22Rv1 (cell line): ENCODE measurements at regions not wholly inside any gene's neighbourhood (a gene's known extent, or its start where the extent isn't known, plus 50 kb on each side); places are given as distances from the start of the nearest gene placed in this dataset.
A peak's percentile ranks its signal among the peaks of the same experiment; 100 is the strongest.

ENCODE experiments used
- H3K27ac ChIP-seq: fragments of 450-650 bp; 2 replicates; pipeline ENCODE4 v1.5.1; 2017
- CTCF ChIP-seq: fragments of 450-650 bp; IDR thresholded peaks from 2 replicates; pipeline ENCODE4 v1.5.1; 2017; ENCODE audit warnings: mild to moderate bottlenecking
- ZFX ChIP-seq: fragments of 450-650 bp; IDR thresholded peaks from 2 replicates; pipeline ENCODE4 v1.6.1; 2017; ENCODE audit warnings: antibody characterized with exemption, borderline replicate concordance

- TF ChIP-seq ZFX (no peak), CTCF (no peak)
- no peak overlapping the region for H3K27ac ChIP-seq
Measured at GRCh38 chr7:136245327-136246004, 268.3 kb upstream of the MTPN start.

- TF ChIP-seq ZFX (no peak), CTCF (no peak)
- H3K27ac ChIP-seq = no peak overlapping the region
Measured at GRCh38 chr7:136234040-136234439, 256.9 kb upstream of the MTPN start.

- no peak overlapping the region for H3K27ac ChIP-seq
- TF ChIP-seq CTCF (no peak), ZFX (no peak)
Measured at GRCh38 chr7:136230210-136230609, 253.1 kb upstream of the MTPN start.

- TF ChIP-seq ZFX (no peak), CTCF (no peak)
- H3K27ac ChIP-seq = no peak overlapping the region
Measured at GRCh38 chr7:136229790-136230189, 252.6 kb upstream of the MTPN start.

- H3K27ac ChIP-seq = no peak overlapping the region
- TF ChIP-seq ZFX (no peak), CTCF (no peak)
Measured at GRCh38 chr7:136228171-136228570, 251.0 kb upstream of the MTPN start.

- TF ChIP-seq CTCF (0 out of 2 replicates have a peak, but pooled peaks have one; percentile 16), ZFX (no peak)
- no peak overlapping the region for H3K27ac ChIP-seq
Measured at GRCh38 chr7:136214356-136214755, 237.2 kb upstream of the MTPN start.

GRCh38 chr7:136213012-136213411 lies 235.9 kb upstream of the MTPN start:
- H3K27ac ChIP-seq = no peak overlapping the region
- TF ChIP-seq ZFX = no peak
- TF ChIP-seq CTCF = no peak
